ENCODE measurements at regions not wholly inside any gene's neighbourhood (a gene's known extent, or its start where the extent isn't known, plus 50 kb on each side); places are given as distances from the start of the nearest gene placed in this dataset.
"Not testable (repeated sequence)": the region's sequence is repeated elsewhere in the genome, so short reads cannot be mapped to it uniquely, and the experiment has no call there.

GRCh38 chr6:4414078-4414477, 278.7 kb upstream of the ECI2 start:
- not testable (repeated sequence) for DNase-seq (ENCODE audit: low read depth, low spot score)

GRCh38 chr6:4413073-4413472, 277.7 kb upstream of the ECI2 start:
- no peak for DNase-seq (ENCODE audit: low read depth, low spot score)

- DNase-seq (ENCODE audit: low read depth, low spot score): no peak
These were observed 277.1 kb upstream of the ECI2 start for GRCh38 chr6:4412488-4412887.

- no peak for DNase-seq (ENCODE audit: low read depth, low spot score)
These were observed 276.7 kb upstream of the ECI2 start for GRCh38 chr6:4412077-4412476.

- DNase-seq (ENCODE audit: low read depth, low spot score): not testable (repeated sequence)
These were observed 272.3 kb upstream of the ECI2 start for GRCh38 chr6:4407710-4408109.

- peak; percentile 49 for DNase-seq (ENCODE audit: low read depth, low spot score)
These were observed 270.3 kb upstream of the ECI2 start for GRCh38 chr6:4405621-4406212.

GRCh38 chr6:4404415-4404814, 269.0 kb upstream of the ECI2 start:
- DNase-seq (ENCODE audit: low read depth, low spot score): no peak

- DNase-seq (ENCODE audit: low read depth, low spot score): no peak
These were observed 268.5 kb upstream of the ECI2 start for GRCh38 chr6:4403828-4404227.

- DNase-seq (ENCODE audit: low read depth, low spot score): no peak
These were observed 267.8 kb upstream of the ECI2 start for GRCh38 chr6:4403023-4403752.

- DNase-seq (ENCODE audit: low read depth, low spot score): no peak
These were observed 267.2 kb upstream of the ECI2 start for GRCh38 chr6:4402477-4402976.

- DNase-seq (ENCODE audit: low read depth, low spot score): no peak
These were observed 266.3 kb upstream of the ECI2 start for GRCh38 chr6:4401408-4402368.

GRCh38 chr6:4399656-4400055, 264.3 kb upstream of the ECI2 start:
- DNase-seq (ENCODE audit: low read depth, low spot score): no peak

- no peak for DNase-seq (ENCODE audit: low read depth, low spot score)
These were observed 263.4 kb upstream of the ECI2 start for GRCh38 chr6:4398791-4399190.

- no peak for DNase-seq (ENCODE audit: low read depth, low spot score)
These were observed 261.9 kb upstream of the ECI2 start for GRCh38 chr6:4397307-4397706.

GRCh38 chr6:4396044-4396443, 260.7 kb upstream of the ECI2 start:
- DNase-seq (ENCODE audit: low read depth, low spot score): no peak

- DNase-seq (ENCODE audit: low read depth, low spot score): no peak
These were observed 260.0 kb upstream of the ECI2 start for GRCh38 chr6:4395386-4395785.

GRCh38 chr6:4394786-4395185, 259.4 kb upstream of the ECI2 start:
- peak; percentile 56 for DNase-seq (ENCODE audit: low read depth, low spot score)

GRCh38 chr6:4388675-4389074, 253.3 kb upstream of the ECI2 start:
- DNase-seq (ENCODE audit: low read depth, low spot score): peak; percentile 80

- DNase-seq (ENCODE audit: low read depth, low spot score): no peak
These were observed 249.3 kb upstream of the ECI2 start for GRCh38 chr6:4384656-4385055.

- no peak for DNase-seq (ENCODE audit: low read depth, low spot score)
These were observed 248.7 kb upstream of the ECI2 start for GRCh38 chr6:4383910-4384638.

GRCh38 chr6:4382362-4382853, 247.0 kb upstream of the ECI2 start:
- DNase-seq (ENCODE audit: low read depth, low spot score): no peak
